GM21360 (cell line): ENCODE measurements at regions not wholly inside any gene's neighbourhood (a gene's known extent, or its start where the extent isn't known, plus 50 kb on each side); places are given as distances from the start of the nearest gene placed in this dataset.
A peak's percentile ranks its signal among the peaks of the same experiment; 100 is the strongest.

Source experiments
- ATAC-seq: cut with Tn5 transposase; IDR thresholded peaks from one replicate; pipeline ENCODE4 v1.9.1; 2021; ENCODE audit warnings: mild to moderate bottlenecking, moderate library complexity; ENCODE audit not compliant: unreplicated experiment

DNA sequence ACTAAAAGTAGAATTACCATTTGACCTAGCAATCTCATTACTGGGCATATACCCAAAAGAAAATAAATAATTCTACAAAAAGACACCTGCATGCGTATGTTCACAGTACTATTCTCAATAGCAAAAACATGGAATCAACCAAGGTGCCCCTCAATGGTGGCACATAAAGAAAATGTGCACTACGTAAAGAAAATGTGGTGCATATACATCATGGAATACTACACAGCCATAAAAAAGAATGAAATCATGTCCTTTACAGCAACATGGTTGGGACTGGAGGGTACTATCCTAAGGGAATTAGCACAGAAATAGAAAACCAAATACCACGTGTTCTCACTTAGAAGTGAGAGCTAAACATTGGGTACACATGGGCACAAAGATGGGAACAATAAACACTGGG is 250.7 kb upstream of the TNP1 start:
- ATAC-seq: no peak

DNA sequence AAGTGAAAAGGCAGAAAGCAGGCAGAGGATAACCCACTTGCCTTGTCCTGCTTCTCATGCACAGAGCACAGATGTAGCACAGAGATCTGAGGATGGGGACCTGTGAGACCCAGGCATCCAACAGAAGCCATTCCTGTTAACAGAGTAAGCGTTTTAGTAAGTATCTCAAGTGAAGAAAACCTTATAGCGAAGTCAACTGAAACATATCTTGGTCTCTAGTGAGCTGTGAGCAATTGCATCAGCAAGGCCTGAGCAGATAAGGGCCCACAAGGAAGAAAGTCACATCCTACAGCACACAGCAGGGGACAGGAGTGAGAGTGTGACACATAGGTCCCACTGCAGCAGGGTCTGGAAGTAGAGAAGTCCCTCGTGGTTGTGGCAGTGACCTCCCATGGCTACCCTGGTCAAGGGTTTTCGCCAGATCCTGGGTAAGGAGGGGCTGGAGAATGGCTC is 248.7 kb upstream of the TNP1 start:
- no peak for ATAC-seq

DNA sequence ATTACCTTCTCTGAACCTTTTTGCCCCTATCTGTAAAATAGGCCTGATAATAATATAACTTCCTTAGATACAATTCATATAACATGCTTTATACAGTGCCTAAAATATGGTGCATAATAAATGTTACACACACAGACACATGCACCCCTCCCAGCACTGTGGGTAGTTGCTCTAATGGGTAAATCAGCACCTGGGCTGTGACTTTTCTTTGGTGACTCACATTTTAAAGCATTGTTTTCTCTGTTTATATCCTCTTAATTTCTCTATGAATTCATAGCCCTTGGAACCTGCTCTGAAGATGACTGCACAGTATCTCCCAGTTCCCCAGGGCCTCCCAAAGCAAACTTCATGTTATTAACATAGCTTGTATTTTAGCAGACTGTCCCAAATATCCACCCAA is 248.2 kb upstream of the TNP1 start:
- ATAC-seq: no peak

DNA sequence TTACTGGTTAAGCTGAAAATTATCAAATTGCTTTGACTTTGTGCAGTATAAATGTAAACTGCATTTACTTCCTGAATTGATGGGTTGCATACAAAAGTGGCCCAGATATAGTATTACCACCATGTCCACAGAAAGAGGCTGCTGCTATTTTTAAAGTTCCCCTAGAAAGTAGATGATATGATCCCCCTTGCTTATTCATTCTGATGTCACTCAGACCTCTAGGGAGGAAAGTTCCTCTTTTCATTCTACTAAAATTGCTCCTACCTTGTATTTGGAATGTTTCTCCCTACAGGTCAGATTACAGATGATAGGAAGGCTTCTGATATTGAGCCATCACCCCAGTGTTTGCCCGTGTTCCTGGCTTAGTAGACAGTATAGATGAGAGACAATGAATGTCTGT is 247.6 kb upstream of the TNP1 start:
- ATAC-seq: no peak

DNA sequence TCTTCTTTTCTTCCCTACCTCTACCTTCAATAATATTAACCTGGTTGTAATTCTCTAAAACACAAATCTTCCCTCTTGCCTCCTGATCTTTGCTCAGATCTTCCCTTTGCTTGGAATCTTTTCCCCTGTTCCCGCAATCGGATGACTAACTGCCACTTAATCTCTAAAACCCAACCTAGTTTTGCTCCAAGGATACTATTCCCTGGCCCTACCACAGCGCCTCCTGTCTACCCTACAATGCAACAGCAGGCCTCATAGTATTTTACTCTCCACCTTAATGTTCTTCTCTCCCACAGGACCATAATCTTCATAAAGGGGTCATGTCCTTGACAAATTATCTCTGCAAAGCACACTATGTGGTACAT is 246.8 kb upstream of the TNP1 start:
- ATAC-seq: no peak

DNA sequence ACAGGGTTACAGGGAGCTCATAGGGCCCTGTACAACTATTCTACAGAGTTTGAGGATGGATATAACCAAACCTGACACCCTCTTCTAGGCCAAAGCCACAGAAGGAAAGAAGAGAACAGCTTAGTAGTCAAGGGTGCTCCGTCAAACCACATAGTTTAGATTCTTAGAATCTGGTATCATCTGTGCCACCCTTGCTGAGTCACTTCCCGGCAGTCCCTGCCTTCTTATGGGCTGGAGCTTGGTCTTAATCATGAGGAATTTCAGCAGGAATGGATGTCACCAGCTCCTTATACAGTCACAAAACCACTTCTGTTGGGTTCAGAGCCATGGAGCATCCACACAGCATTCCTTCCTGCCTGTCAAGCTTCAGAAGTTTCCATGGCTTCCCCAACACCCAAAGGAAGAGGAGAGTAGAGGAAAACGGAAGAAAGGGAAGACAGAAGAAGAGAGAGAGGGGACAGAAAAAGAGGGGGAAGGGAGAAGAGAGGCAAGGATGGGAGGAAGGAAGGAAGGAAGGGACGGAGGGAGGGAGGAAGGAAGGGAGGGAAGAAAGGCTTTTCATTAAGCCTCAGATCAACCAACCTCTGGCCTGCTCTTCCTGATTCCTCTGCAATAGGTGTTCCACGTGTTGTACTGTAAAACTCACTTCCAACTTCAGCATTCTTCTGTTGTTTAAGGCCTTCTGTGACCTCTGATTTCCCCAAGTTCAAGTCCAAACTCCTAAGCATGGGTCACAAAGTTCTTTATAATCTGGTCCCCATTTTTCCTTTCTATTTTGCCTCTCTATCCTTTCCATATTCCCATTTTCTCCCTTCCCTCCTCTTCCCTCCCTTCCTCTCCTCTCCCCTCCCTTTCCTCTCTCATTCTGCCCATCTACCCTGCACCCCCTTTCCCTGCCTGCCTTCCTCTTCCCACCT is 246.1 kb upstream of the TNP1 start:
- no peak for ATAC-seq

DNA sequence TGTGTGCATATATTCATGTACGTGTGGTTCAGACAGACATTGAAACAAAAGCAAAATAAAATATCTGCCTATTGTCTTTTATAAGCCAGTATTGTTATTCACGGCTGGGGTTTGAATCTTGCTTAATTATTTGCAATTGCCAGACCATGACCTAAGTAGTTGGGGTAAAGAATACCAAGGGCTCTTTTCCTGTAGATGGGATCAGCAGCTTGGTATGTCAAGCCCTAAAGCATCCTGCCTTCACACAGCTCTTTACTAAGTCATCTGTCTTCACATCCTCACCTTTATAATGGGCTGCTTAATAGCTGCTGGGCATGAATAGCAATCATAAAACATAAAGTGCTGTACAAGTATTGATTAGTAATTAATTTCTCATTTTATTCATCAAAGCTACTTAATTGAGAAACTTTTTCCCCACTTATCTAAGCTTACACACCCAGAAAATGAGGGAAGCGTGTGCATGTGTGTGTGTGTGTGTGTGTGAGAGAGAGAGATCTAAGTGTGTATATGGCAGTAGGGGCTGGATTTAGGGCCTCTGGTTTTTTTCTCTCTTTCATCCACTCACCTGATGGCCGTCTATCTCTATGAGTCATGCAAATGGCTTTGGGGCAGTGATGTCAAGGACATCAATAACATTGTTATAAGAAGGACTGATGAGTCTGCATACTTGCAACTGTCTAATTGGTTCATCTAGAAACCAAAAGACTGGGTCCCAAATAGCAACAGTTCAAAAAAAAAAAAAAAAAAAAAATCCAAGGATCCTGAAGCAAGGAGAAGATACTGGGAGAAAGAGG is 244.1 kb upstream of the TNP1 start:
- ATAC-seq: no peak

DNA sequence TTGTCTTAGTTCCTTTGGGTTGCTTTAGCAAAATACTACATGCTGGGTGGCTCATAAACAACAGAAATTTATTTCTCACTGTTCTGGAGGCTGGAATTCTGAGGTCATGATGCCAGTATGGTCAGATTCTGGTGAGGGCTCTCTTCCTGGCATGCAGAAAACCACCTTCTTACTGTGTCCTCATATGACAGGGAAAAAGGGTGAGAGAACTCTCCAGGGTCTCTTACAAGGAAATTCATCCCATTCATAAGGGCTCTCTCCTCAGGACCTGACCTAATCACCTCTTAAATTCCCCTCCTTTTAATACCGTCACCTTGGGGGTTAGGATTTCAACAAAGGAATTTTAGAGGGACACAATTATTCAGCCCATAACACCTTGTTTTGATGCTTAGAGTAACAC is 243.1 kb upstream of the TNP1 start:
- ATAC-seq: no peak

DNA sequence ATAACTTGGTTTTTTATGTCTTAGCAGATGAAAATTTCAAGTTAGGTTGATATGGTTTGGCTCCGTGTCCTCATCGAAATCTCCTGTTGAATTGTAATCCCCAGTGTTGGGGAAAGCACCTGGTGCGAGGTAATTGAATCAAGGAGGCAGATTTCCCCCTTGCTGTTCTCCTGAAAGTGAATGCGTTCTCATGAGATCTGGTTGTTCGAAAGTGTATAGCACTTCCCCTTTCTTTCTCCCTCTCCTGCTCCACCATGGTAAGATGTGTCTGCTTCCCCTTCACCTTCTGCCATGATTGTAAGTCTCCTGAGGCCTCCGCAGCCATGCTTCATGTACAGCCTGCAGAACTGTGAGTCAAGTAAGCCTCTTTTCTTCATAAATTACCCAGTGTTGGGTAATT is 242.1 kb upstream of the TNP1 start:
- ATAC-seq: peak; percentile 74

DNA sequence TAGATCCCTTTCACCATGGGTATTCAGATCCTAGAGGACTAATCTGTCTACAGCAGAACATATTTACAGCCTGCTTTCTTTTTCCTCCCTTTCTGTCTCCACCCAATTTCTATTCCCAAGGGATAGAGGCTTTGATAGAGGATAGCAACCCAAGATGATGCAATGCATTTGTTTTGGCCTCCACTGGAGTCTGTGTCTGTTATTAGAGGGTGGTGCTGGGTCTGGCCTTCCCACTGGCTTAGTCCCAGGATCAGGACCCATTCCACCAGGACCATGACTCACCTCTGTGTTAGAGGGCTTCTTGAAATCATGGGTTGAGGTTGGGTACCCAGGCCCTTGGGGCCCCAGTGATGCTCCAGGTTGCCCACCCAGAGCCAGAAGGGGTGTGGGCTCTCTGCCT is 239.7 kb upstream of the TNP1 start:
- ATAC-seq: no peak

DNA sequence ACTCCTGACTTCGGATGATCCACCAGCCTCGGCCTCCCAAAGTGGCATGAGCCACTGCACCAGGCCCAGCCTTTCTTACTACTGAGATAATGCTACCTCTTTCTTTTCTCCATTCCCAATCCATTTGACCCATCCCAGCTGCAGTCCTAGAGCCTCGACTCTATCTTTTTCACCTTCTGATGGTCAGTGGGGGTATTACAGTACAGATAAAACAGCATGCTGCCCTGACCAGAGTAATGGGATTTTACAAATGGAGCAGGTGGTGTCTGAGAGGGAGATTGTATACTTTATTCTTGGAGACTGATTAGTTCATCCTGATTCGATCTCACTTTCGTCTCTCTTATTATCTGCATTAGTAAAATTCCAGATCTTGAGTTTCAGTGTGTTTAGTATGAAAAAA is 238.6 kb upstream of the TNP1 start:
- no peak for ATAC-seq

DNA sequence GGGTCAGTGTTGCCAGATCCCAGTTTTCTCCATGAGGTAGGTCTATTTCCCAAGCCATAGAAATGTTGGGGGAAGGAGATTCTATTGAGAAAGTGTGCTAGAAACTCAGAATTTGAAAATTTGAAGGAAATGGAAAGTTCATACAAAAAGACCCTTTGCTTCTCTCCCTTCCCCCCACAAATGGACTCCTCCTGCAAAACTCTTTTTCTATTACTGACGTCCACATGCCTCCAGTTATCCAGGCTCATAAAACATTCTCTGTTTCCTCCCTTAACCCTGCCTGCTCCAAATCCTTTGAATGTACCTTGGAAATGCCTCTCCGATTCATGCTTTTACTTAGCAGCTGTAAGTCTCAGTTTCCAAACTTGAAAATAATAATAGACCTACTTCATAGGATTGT is 237.5 kb upstream of the TNP1 start:
- ATAC-seq: no peak

DNA sequence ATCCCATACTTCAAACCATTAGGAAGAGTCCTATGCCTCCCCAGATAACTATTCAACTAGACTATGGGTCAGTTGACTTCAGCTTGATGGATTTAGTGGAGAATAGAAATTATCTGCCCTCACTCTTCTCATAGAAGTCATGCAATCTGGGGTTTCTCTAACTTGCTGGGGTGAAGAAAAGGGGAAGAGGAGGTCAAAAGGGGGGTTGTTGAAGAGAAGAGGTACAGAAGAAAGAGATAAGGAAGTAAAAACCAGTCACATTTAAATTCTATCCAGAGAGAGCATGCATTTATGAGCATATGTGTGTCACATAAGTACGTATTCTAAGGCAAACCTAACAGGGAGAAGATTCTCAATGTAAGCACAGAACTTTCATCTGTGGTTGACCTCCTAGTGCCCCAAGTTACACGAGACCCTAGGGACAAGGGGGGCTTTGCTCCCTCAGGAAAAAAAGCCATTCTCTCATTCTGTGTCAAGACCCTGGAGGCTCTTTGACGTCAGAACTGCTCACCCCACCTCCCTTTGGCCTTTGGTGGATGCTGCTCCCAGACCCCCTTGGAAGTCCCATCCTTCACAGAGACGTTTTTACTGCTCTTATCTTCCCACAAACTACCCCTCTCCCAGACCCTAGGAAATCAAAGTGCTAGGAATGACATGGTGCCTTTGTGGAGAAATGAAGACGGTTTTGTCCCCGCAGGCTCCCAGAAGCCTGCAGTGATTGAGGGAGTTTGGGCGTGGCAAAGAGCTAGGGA is 236.8 kb upstream of the TNP1 start:
- ATAC-seq: no peak

DNA sequence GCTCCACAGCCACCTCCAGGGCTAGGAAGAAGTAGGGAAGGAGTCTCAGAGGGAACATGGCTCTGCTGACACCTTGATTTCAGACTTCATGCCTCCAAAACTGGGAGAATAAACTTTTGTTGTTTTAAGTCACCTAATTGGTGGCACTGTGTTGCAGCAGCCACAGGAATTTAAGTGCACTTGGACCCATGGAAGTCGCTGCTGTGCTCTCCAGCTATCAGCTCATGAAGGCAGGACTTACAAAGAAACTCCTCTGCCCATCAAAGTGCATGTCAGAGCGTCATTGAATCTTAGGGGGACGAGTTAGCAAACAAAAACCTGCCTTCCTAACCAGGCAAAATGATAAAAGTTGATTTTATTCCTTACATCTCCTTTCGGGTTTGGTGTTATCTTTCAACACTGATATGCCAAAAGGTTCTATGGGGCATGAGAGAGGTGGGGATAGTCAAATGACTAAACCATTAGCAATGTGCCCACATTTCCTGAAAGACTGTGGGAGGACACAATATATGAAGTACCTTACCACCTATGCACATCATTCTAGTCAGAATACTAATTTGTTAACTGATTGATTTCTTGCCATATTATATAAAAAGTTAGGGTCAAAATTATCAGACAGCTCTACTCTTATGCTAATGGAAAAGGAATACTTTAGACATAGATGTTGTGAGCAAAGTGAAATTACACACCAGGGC is 235.8 kb upstream of the TNP1 start:
- ATAC-seq: no peak

DNA sequence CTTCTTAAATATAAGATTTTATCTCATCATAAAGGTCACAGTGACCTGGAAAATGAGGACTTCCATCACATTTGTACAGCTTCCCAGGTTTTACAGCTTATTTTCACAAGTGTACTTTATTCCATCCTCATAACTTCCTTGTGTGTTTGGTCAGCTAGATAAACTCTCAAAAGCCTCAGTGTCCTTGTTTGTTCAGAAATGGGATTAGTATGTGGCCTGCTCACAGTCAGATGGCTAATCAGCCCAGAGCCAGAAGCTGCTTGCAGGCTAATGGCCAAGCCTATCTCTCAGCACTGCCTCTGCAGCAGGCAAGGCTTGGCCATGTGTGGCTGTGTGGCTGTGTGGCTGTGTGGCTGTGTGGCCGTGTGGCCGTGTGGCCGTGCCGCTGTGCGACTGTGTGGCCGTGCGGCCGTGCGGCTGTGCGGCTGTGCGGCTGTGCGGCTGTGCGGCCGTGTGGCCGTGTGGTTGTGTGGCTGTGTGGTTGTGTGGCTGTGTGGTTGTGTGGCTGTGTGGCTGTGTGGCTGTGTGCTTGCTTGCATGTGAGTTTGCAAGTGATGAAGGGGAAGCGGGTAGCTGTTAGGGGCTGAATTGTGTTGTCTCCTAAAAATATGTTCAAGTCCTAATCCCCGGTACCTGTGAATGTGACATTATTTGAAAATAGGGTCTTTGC is 233.0 kb upstream of the TNP1 start:
- no peak for ATAC-seq

DNA sequence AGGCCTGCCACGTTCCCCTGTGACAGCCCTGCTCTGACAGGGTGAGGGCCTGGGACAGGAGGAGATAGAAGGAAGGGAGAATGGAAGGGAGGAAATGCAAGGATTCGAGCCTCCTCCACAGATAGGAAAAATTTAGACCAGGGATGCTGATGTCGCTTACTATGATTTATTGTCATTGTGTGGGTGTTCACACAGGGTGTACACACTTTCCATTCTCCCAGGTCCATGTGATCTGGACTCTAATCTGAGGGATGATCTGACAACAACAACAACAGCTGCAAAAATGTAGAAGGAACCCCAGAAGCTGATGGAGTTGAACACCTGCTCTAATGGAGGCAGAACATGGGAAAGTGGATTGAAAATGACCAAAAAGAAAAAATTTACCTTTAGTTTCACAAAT is 231.7 kb upstream of the TNP1 start:
- ATAC-seq: no peak

DNA sequence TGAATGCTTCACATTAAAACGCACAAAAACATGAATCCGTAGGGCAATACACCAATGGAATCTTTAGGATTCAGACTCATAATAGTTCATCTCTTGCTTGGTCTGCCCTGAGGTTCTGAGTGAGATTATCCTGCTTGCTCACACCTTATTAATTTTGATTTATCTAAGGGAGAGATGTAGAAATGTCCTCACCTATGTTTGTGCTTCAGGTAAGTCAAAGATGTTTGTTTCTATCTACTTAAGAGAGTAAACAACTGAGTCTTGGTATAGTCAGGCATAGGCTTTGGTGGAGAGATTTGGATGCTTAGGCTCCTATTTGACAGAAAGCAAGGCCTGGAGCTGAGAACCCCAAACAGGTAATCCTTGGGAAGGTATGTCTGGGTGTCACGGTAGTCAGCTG is 231.0 kb upstream of the TNP1 start:
- no peak for ATAC-seq

DNA sequence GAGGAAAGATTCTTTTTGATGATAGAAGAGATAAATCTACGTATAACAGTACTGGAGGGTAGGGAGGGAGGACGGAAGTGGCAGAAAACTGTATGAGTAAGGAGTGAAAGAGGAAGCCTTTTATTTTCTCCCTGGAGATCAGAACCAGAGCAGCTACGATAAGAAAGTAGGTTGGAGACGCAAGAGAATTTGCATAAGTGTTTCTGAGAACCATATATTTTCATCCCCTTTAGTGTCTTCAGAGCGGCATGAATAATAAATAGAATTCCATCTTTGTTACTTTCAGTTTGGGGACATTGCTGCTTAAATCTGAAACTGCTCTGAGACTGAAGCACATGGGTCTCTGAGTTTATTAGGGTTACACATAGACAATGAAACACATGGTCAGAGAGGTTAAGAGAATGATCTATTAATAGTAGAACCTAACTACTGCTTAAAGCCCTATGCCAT is 230.2 kb upstream of the TNP1 start:
- ATAC-seq: peak; percentile 75

DNA sequence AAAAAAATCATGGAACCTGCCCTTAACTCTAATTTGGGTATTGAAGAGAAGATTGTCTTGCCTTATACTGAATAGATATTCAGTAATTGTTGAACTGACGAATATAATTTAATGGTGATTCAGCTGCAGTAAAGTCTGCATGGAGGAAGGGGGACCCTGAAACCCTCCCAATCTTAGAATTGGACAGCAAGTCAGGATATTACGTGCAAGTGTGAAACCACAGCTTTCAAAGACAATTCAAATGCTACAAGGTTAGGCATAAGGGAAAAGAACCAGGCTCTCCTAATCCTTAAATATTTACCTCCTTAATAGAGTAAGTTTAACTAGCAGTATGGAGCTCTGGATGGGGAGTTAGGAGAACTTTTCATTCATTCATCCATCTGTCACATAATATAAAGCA is 226.9 kb upstream of the TNP1 start:
- no peak for ATAC-seq

DNA sequence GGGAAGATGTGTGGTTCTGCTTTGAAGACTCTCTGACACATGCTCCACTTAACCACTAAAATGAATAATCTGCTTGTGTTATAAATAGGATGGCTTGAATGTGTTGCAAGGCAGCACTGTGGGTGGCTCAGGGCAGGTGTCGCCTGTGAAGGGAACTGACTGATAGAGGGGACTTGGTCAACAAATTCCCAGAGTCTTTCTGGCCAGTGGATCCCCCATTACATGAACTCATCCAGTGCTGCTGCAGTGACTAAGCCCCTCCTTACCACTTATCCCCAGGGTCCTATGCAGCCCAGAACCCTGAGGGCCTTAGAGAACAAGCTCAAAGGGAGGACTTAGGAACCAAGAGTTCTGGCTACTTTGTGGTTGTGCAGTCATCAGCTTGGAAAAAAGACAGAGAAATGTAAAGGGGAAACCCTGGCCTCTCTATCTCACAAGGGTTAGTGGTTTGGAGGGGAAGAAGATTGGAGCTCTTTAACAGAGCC is 226.2 kb upstream of the TNP1 start:
- peak; percentile 38 for ATAC-seq
